HFFc6 (cell line): ENCODE measurements at regions not wholly inside any gene's neighbourhood (a gene's known extent, or its start where the extent isn't known, plus 50 kb on each side); places are given as distances from the start of the nearest gene placed in this dataset.

ENCODE experiments used
- DNase-seq: peaks from one replicate; pipeline ENCODE4 v3.0.0-alpha.2; 2018
- H3K27ac Mint-ChIP-seq: 2 replicates; pipeline ENCODE4 v1.8.0; 2020; ENCODE audit warnings: mild to moderate bottlenecking, mixed read lengths
- H3K27me3 Mint-ChIP-seq: 2 replicates; pipeline ENCODE4 v1.8.0; 2021; ENCODE audit warnings: mild to moderate bottlenecking, moderate library complexity, mixed read lengths; ENCODE audit not compliant: insufficient read depth
- H3K36me3 Mint-ChIP-seq: 2 replicates; pipeline ENCODE4 v1.8.0; 2021; ENCODE audit warnings: low read depth, mixed read lengths
- H3K4me1 Mint-ChIP-seq: 2 replicates; pipeline ENCODE4 v1.8.0; 2020; ENCODE audit warnings: low read depth, mixed read lengths
- H3K4me3 Mint-ChIP-seq: 2 replicates; pipeline ENCODE4 v1.8.0; 2020; ENCODE audit warnings: mild to moderate bottlenecking, moderate library complexity, mixed read lengths
- H3K9me3 Mint-ChIP-seq: 2 replicates; pipeline ENCODE4 v1.8.0; 2020; ENCODE audit warnings: mild to moderate bottlenecking, mixed read lengths
- CTCF ChIP-seq: fragments of 200-600 bp; sonication (generic); IDR thresholded peaks from 2 replicates; pipeline ENCODE4 v1.5.0; 2021; ENCODE audit warnings: antibody characterized with exemption, mild to moderate bottlenecking

- Mint-ChIP-seq H3K4me3 (no peak overlapping the region), H3K4me1 (no peaks in the 10 kb centered on the region), H3K36me3 (peaks cover 12% of the 10 kb centered on the region; the same call in 1 of the 2 replicates), H3K9me3 (peaks cover 61% of the 10 kb centered on the region), H3K27ac (no peak overlapping the region), H3K27me3 (peaks cover 4% of the 10 kb centered on the region; the same call in 1 of the 2 replicates)
- TF ChIP-seq CTCF, result no peak
- DNase-seq, result no peak
Measured at GRCh38 chr2:236501026-236501425, 68.6 kb upstream of the ACKR3 start.

- TF ChIP-seq CTCF, result no peak
- H3K9me3 Mint-ChIP-seq, result peaks cover 61% of the 10 kb centered on the region
- H3K4me3 Mint-ChIP-seq, result no peak overlapping the region
- peaks cover 12% of the 10 kb centered on the region; the same call in 1 of the 2 replicates for H3K36me3 Mint-ChIP-seq
- DNase-seq, result no peak
- H3K27ac Mint-ChIP-seq, result no peak overlapping the region
- H3K27me3 Mint-ChIP-seq, result peaks cover 4% of the 10 kb centered on the region; the same call in 1 of the 2 replicates
- no peaks in the 10 kb centered on the region for H3K4me1 Mint-ChIP-seq
Measured at GRCh38 chr2:236501531-236501930, 68.1 kb upstream of the ACKR3 start.

- Mint-ChIP-seq H3K9me3 (peaks cover 63% of the 10 kb centered on the region), H3K27ac (no peak overlapping the region), H3K4me3 (no peak overlapping the region), H3K27me3 (peaks cover 2% of the 10 kb centered on the region), H3K4me1 (no peaks in the 10 kb centered on the region), H3K36me3 (peaks cover 12% of the 10 kb centered on the region; the same call in 1 of the 2 replicates)
- TF ChIP-seq CTCF, result 0 out of 2 replicates have a peak, but pooled peaks have one; percentile 32
- no peak for DNase-seq
Measured at GRCh38 chr2:236503100-236503499, 66.5 kb upstream of the ACKR3 start.

- no peaks in the 10 kb centered on the region for H3K4me1 Mint-ChIP-seq
- no peak overlapping the region for H3K27ac Mint-ChIP-seq
- peaks cover 2% of the 10 kb centered on the region for H3K27me3 Mint-ChIP-seq
- DNase-seq, result no peak
- H3K4me3 Mint-ChIP-seq, result no peak overlapping the region
- peaks cover 12% of the 10 kb centered on the region; the same call in 1 of the 2 replicates for H3K36me3 Mint-ChIP-seq
- H3K9me3 Mint-ChIP-seq, result peaks cover 60% of the 10 kb centered on the region
- TF ChIP-seq CTCF, result no peak
Measured at GRCh38 chr2:236503583-236503982, 66.0 kb upstream of the ACKR3 start.

- no peak overlapping the region for H3K4me3 Mint-ChIP-seq
- no peak for TF ChIP-seq CTCF
- DNase-seq, result no peak
- peaks cover 7% of the 10 kb centered on the region; the same call in 1 of the 2 replicates for H3K36me3 Mint-ChIP-seq
- no peak overlapping the region for H3K27ac Mint-ChIP-seq
- H3K27me3 Mint-ChIP-seq, result peaks cover 2% of the 10 kb centered on the region
- H3K4me1 Mint-ChIP-seq, result no peaks in the 10 kb centered on the region
- H3K9me3 Mint-ChIP-seq, result peaks cover 48% of the 10 kb centered on the region
Measured at GRCh38 chr2:236505041-236505440, 64.6 kb upstream of the ACKR3 start.

GRCh38 chr2:236505648-236506047, 64.0 kb upstream of the ACKR3 start:
- no peak for DNase-seq
- no peak for TF ChIP-seq CTCF
- Mint-ChIP-seq H3K9me3 (peaks cover 45% of the 10 kb centered on the region), H3K27me3 (peaks cover 2% of the 10 kb centered on the region), H3K27ac (no peak overlapping the region), H3K4me1 (no peaks in the 10 kb centered on the region), H3K36me3 (peaks cover 7% of the 10 kb centered on the region; the same call in 1 of the 2 replicates), H3K4me3 (no peak overlapping the region)
